ENCODE measurements at regions not wholly inside any gene's neighbourhood (a gene's known extent, or its start where the extent isn't known, plus 50 kb on each side); places are given as distances from the start of the nearest gene placed in this dataset.

- TF ChIP-seq POLR2A (IDR thresholded peaks at IDR 0.05) (no peak), POLR2AphosphoS5 (IDR thresholded peaks at IDR 0.05) (no peak), EP300 (IDR thresholded peaks at IDR 0.05) (no peak)
- 69% methylated on average over 1 of the region's 1 CpG for WGBS
- no peak overlapping the region for H3K27ac ChIP-seq
- H3K27me3 ChIP-seq: no peaks in the 10 kb centered on the region
- H3K9me3 ChIP-seq: no peaks in the 10 kb centered on the region
- no peak overlapping the region for H3K4me3 ChIP-seq
- no peaks in the 10 kb centered on the region for H3K4me1 ChIP-seq
- DNase-seq (ENCODE audit: low spot score in 2 of 2): no peak
- no peaks in the 10 kb centered on the region for H3K36me3 ChIP-seq
Observed at GRCh38 chr1:213429642-213430041, 378.6 kb downstream of the RPS6KC1 start.

DNA sequence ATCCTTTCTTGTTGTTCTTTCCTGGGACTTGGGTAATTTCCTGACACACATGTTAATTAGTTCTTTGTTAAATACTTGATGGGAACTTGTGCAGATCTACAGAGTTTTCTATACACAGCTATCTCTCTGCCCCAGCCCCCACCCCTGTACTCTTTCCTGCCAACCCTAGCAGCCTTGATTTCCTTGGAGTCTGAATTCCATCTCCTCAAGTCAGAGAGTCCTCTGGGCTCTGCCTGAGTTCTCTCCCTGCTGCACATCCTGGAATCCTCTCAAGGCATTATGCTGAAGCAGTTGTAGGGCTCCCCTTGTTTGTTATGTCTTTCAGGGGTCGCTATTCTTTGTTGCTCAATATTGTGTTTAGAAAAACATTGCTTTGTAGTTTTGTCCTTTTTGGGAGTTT, 384.7 kb downstream of the RPS6KC1 start:
- H3K36me3 ChIP-seq: no peaks in the 10 kb centered on the region
- 71% methylated on average over 1 of the region's 1 CpG for WGBS
- H3K27me3 ChIP-seq: no peaks in the 10 kb centered on the region
- no peaks in the 10 kb centered on the region for H3K9me3 ChIP-seq
- DNase-seq (ENCODE audit: low spot score in 2 of 2): no peak
- H3K27ac ChIP-seq: no peak overlapping the region
- H3K4me3 ChIP-seq: no peak overlapping the region
- H3K4me1 ChIP-seq: no peaks in the 10 kb centered on the region
- TF ChIP-seq CTCF (IDR thresholded peaks at IDR 0.05) (no peak), POLR2AphosphoS5 (IDR thresholded peaks at IDR 0.05) (no peak), POLR2A (IDR thresholded peaks at IDR 0.05) (no peak), EP300 (IDR thresholded peaks at IDR 0.05) (no peak)

GRCh38 chr1:213438339-213438738, 387.3 kb downstream of the RPS6KC1 start:
- Histone ChIP-seq H3K4me3 (no peak overlapping the region), H3K27ac (no peak overlapping the region)

DNA sequence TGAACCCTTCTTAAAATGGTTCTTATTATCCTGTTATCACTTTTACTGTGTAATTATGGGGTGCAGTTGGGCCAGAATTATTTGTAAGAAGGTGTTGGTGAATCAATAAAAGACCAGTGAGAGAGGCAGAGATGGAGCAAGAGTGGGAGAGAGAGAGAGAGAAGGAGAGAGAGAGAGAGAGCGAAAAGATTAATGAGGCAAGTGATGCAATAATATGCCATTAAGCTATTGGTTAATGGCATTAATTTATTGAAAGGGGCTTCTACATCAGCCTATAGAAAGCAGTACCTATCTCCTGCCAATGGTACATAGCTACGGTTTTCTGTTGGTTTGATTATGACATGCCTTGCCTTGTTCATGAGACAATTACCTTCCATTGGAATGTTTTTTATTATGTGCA, 388.7 kb downstream of the RPS6KC1 start:
- WGBS: 95% methylated on average over 2 of the region's 2 CpGs
- no peak overlapping the region for H3K27ac ChIP-seq
- TF ChIP-seq EP300 (IDR thresholded peaks at IDR 0.05) (no peak), POLR2A (IDR thresholded peaks at IDR 0.05) (no peak), POLR2AphosphoS5 (IDR thresholded peaks at IDR 0.05) (no peak), CTCF (IDR thresholded peaks at IDR 0.05) (no peak)
- H3K36me3 ChIP-seq: no peaks in the 10 kb centered on the region
- no peaks in the 10 kb centered on the region for H3K4me1 ChIP-seq
- H3K27me3 ChIP-seq: no peaks in the 10 kb centered on the region
- no peak overlapping the region for H3K4me3 ChIP-seq
- no peaks in the 10 kb centered on the region for H3K9me3 ChIP-seq
- DNase-seq (ENCODE audit: low spot score in 2 of 2): no peak

More at GRCh38 chr1:213438339-213438738, 387.3 kb downstream of the RPS6KC1 start:
- Histone ChIP-seq H3K4me1 (no peaks in the 10 kb centered on the region), H3K9me3 (no peaks in the 10 kb centered on the region), H3K36me3 (no peaks in the 10 kb centered on the region), H3K27me3 (no peaks in the 10 kb centered on the region)
- TF ChIP-seq POLR2AphosphoS5 (IDR thresholded peaks at IDR 0.05): no peak
- no peak for TF ChIP-seq CTCF (IDR thresholded peaks at IDR 0.05)
- TF ChIP-seq EP300 (IDR thresholded peaks at IDR 0.05): no peak
- TF ChIP-seq POLR2A (IDR thresholded peaks at IDR 0.05): no peak
- no peak for DNase-seq (ENCODE audit: low spot score in 2 of 2)

DNA sequence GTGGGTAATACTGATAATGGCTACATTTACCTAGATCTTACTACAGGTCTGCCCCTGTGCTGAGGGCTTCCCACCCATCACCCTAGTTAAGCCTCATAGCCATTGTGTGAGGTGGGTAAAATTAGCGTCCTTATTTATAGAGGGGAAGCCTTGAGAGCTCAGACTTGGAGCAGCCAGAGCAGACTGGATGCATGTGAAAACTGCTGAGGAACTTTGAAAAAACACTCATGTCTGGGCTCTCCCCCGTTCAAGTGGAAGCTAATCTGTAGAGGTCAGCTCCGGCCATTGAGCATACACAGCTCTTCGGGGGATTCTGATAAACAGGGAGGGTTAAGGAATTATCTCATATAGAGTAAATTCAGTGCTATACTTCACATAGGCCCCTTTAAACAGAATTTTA, 389.7 kb downstream of the RPS6KC1 start:
- no peak for DNase-seq (ENCODE audit: low spot score in 2 of 2)
- Histone ChIP-seq H3K27ac (no peak overlapping the region), H3K4me1 (no peaks in the 10 kb centered on the region), H3K27me3 (no peaks in the 10 kb centered on the region), H3K9me3 (no peaks in the 10 kb centered on the region), H3K4me3 (no peak overlapping the region), H3K36me3 (no peaks in the 10 kb centered on the region)
- TF ChIP-seq CTCF (IDR thresholded peaks at IDR 0.05) (no peak), POLR2A (IDR thresholded peaks at IDR 0.05) (no peak), POLR2AphosphoS5 (IDR thresholded peaks at IDR 0.05) (no peak), EP300 (IDR thresholded peaks at IDR 0.05) (no peak)
- 69% methylated on average over 4 of the region's 4 CpGs for WGBS

GRCh38 chr1:213443415-213443814, 392.4 kb downstream of the RPS6KC1 start:
- Histone ChIP-seq H3K36me3 (no peaks in the 10 kb centered on the region), H3K27ac (no peak overlapping the region), H3K27me3 (no peaks in the 10 kb centered on the region), H3K4me1 (no peaks in the 10 kb centered on the region), H3K4me3 (no peak overlapping the region), H3K9me3 (no peaks in the 10 kb centered on the region)
- 78% methylated on average over 5 of the region's 5 CpGs for WGBS
- no peak for DNase-seq (ENCODE audit: low spot score in 2 of 2)
- TF ChIP-seq CTCF (IDR thresholded peaks at IDR 0.05) (no peak), EP300 (IDR thresholded peaks at IDR 0.05) (no peak), POLR2A (IDR thresholded peaks at IDR 0.05) (no peak), POLR2AphosphoS5 (IDR thresholded peaks at IDR 0.05) (no peak)
